ENCODE measurements at regions not wholly inside any gene's neighbourhood (a gene's known extent, or its start where the extent isn't known, plus 50 kb on each side); places are given as distances from the start of the nearest gene placed in this dataset.

DNA sequence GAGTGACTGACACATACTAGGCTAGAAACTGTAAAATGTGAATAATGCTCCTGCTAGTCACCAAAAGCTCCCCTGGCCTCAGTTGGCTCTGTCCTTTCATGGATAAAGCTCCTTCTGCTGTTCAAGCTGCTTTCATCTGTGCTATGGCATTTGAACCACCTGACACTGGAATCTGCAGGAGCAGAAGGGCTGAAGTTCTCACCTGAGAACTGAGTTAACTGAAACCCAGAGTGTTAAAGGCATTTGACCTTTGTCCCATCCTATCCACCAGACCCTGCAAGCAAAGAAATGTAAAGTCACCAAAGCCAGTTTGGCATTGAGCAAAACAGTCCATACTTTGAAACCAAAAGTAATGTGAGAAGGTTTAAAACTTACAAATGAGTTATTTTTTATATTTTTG, 77.7 kb downstream of the BMP2 start:
- Histone ChIP-seq H3K4me1 (ENCODE audit: insufficient read depth, low read length) (no peaks in the 10 kb centered on the region), H3K36me3 (ENCODE audit: insufficient read depth, low read length) (no peaks in the 10 kb centered on the region), H3K4me3 (ENCODE audit: low read length in 2 of 2) (no peak overlapping the region), H3K27ac (ENCODE audit: low read depth, low read length) (no peak overlapping the region), H3K27me3 (ENCODE audit: insufficient read depth, low read length) (no peaks in the 10 kb centered on the region), H3K9me3 (ENCODE audit: control insufficient read depth in 1 of 2, low read length in 2 of 2) (no peaks in the 10 kb centered on the region)
- intact Hi-C loops (cut with micrococcal nuclease) = no loop called here
- DNase-seq = no peak
- peaks cover 0 to 8% (median 2%) of the 10 kb centered on the region in 8 donors for H3K9me3 Mint-ChIP-seq
- H3K27ac Mint-ChIP-seq = no peak overlapping the region
- no peaks in the 10 kb centered on the region for H3K4me1 Mint-ChIP-seq
- POLR2A ChIA-PET (ENCODE audit: partially characterized antibody) = no interaction called here
- H3K36me3 Mint-ChIP-seq = no peaks in the 10 kb centered on the region
- H3K4me3 Mint-ChIP-seq = no peak overlapping the region
- H3K27me3 Mint-ChIP-seq = no peaks in the 10 kb centered on the region
- CTCF ChIA-PET (ENCODE audit: partially characterized antibody) = no interaction called here

DNA sequence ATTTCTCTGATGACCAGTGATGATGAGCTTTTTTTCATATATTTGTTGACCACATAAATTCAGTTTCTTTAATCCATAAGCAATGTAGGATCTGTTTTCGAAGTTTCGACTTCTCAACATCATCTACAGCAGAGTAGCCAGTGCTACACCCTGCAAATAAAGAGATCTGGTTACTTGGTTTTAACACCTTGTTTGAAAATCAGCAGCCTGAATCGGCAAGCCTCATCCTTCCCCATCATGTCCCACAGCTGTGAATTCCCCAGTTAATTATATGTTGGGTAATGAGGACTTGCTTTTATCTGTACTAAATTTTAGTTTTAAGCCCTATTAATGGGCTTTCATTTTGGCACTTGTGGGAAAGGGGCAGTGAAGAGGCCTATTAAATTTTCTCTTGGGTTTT, 80.6 kb downstream of the BMP2 start:
- Histone ChIP-seq H3K4me3 (ENCODE audit: low read length in 2 of 2) (no peak overlapping the region), H3K4me1 (ENCODE audit: insufficient read depth, low read length) (no peaks in the 10 kb centered on the region), H3K9me3 (ENCODE audit: control insufficient read depth in 1 of 2, low read length in 2 of 2) (no peaks in the 10 kb centered on the region), H3K27ac (ENCODE audit: low read depth, low read length) (no peak overlapping the region), H3K27me3 (ENCODE audit: insufficient read depth, low read length) (no peaks in the 10 kb centered on the region), H3K36me3 (ENCODE audit: insufficient read depth, low read length) (no peaks in the 10 kb centered on the region)
- DNase-seq = no peak
- POLR2A ChIA-PET (ENCODE audit: partially characterized antibody) = no interaction called here
- peaks cover 0 to 8% (median 3%) of the 10 kb centered on the region in 8 donors for H3K9me3 Mint-ChIP-seq
- CTCF ChIA-PET (ENCODE audit: partially characterized antibody) = no interaction called here
- intact Hi-C loops (cut with micrococcal nuclease) = no loop called here
- H3K36me3 Mint-ChIP-seq = no peaks in the 10 kb centered on the region
- no peaks in the 10 kb centered on the region for H3K4me1 Mint-ChIP-seq
- H3K27me3 Mint-ChIP-seq = no peaks in the 10 kb centered on the region
- no peak overlapping the region for H3K27ac Mint-ChIP-seq
- no peak overlapping the region for H3K4me3 Mint-ChIP-seq

DNA sequence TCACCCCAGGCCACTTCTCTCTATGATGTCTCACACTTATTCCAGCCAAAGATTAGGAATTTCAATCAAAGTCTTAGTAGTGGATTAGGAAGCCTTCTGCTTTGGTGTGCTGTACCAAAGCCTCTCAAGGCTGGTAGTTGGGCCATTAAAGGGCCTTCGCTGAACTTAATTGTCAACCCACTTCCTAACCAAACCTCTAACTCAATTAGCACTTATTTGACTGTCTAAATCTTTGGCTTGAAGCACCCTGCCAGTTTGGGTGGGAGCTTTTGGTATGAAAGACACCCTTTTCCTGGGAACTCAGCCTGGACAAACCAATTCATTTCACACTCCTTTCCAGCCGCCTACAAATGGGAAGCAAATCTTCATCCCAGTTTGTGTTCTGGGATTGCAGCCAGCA, 81.5 kb downstream of the BMP2 start:
- H3K4me3 ChIP-seq (ENCODE audit: low read length in 2 of 2) = no peak overlapping the region
- H3K27me3 ChIP-seq (ENCODE audit: insufficient read depth, low read length) = no peaks in the 10 kb centered on the region
- no peaks in the 10 kb centered on the region for H3K9me3 ChIP-seq (ENCODE audit: control insufficient read depth in 1 of 2, low read length in 2 of 2)
- no peaks in the 10 kb centered on the region for H3K36me3 Mint-ChIP-seq
- no peak overlapping the region for H3K27ac ChIP-seq (ENCODE audit: low read depth, low read length)
- H3K9me3 Mint-ChIP-seq = peaks cover 0 to 8% (median 3%) of the 10 kb centered on the region in 8 donors
- DNase-seq = peak in 1 of 5 donors; percentile 10
- H3K4me1 Mint-ChIP-seq = no peaks in the 10 kb centered on the region
- H3K4me1 ChIP-seq (ENCODE audit: insufficient read depth, low read length) = no peaks in the 10 kb centered on the region
- H3K27ac Mint-ChIP-seq = no peak overlapping the region
- CTCF ChIA-PET (ENCODE audit: partially characterized antibody) = no interaction called here
- H3K27me3 Mint-ChIP-seq = no peaks in the 10 kb centered on the region
- intact Hi-C loops (cut with micrococcal nuclease) = no loop called here
- no peak overlapping the region for H3K4me3 Mint-ChIP-seq
- POLR2A ChIA-PET (ENCODE audit: partially characterized antibody) = no interaction called here
- H3K36me3 ChIP-seq (ENCODE audit: insufficient read depth, low read length) = no peaks in the 10 kb centered on the region

DNA sequence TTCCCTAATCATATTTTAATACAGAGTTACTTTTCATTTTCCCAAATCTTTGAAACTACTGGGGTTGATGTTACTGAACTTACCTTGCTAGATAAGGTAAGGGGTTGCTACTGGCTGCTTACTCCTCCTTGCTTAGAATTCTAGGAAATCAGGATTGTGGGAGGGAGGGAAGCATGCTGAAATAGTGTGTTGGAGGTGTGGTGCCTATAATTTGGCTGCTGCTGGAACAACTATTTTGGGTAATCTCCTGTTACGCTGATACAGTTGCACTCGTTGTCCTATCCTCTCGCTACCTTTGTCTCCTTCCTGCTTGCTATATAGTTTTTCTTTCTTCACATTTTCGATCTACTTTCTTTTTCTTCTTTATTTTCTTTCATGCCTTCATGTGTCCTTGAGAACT, 83.7 kb downstream of the BMP2 start:
- H3K4me3 Mint-ChIP-seq = no peak overlapping the region
- no peak for DNase-seq
- no peaks in the 10 kb centered on the region for H3K4me1 ChIP-seq (ENCODE audit: insufficient read depth, low read length)
- CTCF ChIA-PET (ENCODE audit: partially characterized antibody) = no interaction called here
- H3K4me3 ChIP-seq (ENCODE audit: low read length in 2 of 2) = no peak overlapping the region
- H3K36me3 ChIP-seq (ENCODE audit: insufficient read depth, low read length) = no peaks in the 10 kb centered on the region
- POLR2A ChIA-PET (ENCODE audit: partially characterized antibody) = no interaction called here
- H3K4me1 Mint-ChIP-seq = no peaks in the 10 kb centered on the region
- H3K27ac ChIP-seq (ENCODE audit: low read depth, low read length) = no peak overlapping the region
- H3K9me3 Mint-ChIP-seq = peaks cover 0 to 10% (median 3%) of the 10 kb centered on the region in 8 donors
- H3K27ac Mint-ChIP-seq = no peak overlapping the region
- H3K9me3 ChIP-seq (ENCODE audit: control insufficient read depth in 1 of 2, low read length in 2 of 2) = no peaks in the 10 kb centered on the region
- no peaks in the 10 kb centered on the region for H3K27me3 ChIP-seq (ENCODE audit: insufficient read depth, low read length)
- intact Hi-C loops (cut with micrococcal nuclease) = no loop called here
- H3K27me3 Mint-ChIP-seq = no peaks in the 10 kb centered on the region
- H3K36me3 Mint-ChIP-seq = no peaks in the 10 kb centered on the region

DNA sequence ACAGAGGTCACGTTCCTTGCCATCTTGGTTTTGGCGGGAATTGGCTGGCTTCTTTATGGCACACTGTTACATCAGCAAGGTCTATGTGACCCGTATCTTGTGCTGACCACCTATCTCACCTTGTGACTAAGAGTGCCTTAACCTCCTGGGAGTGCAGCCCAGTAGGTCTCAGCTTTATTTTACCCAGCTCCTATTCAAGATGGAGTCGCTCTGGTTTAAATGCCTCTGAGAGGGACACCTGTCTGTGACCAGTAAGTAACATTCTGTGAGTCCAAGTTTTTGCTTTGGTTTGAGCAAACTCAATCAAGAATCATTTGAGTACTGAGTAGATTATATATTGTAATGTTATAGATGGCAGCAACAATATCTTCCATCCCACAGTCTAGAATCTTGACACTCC, 85.0 kb downstream of the BMP2 start:
- Mint-ChIP-seq H3K27ac (no peak overlapping the region), H3K36me3 (no peaks in the 10 kb centered on the region), H3K9me3 (peaks cover 0 to 8% (median 3%) of the 10 kb centered on the region in 8 donors), H3K4me1 (no peaks in the 10 kb centered on the region), H3K27me3 (no peaks in the 10 kb centered on the region), H3K4me3 (no peak overlapping the region)
- ChIA-PET CTCF (ENCODE audit: partially characterized antibody) (no interaction called here), POLR2A (ENCODE audit: partially characterized antibody) (no interaction called here)
- Histone ChIP-seq H3K9me3 (ENCODE audit: control insufficient read depth in 1 of 2, low read length in 2 of 2) (no peaks in the 10 kb centered on the region), H3K27ac (ENCODE audit: low read depth, low read length) (no peak overlapping the region), H3K36me3 (ENCODE audit: insufficient read depth, low read length) (no peaks in the 10 kb centered on the region), H3K4me1 (ENCODE audit: insufficient read depth, low read length) (no peaks in the 10 kb centered on the region), H3K27me3 (ENCODE audit: insufficient read depth, low read length) (no peaks in the 10 kb centered on the region), H3K4me3 (ENCODE audit: low read length in 2 of 2) (no peak overlapping the region)
- no peak for DNase-seq
- intact Hi-C loops (cut with micrococcal nuclease) = no loop called here

DNA sequence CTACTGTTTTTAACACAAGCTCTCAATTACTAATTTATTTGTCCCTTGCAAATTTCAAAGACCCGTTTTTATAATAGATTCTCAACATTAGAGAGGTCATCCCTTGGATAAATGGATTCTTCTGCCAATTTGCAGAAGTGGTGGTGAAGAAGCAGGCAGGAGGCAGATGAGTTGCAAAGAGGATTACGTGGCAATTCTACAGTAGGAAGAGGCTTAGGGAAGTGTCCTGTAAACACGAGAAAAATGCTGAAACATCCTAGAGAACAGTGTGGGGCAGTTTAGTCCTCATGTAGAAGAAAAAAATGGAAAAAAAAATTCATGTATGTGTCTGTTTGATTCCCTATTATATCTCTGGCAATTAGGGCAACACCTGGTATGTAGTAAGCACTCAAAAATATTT, 87.6 kb downstream of the BMP2 start:
- CTCF ChIA-PET (ENCODE audit: partially characterized antibody) = no interaction called here
- POLR2A ChIA-PET (ENCODE audit: partially characterized antibody) = no interaction called here

DNA sequence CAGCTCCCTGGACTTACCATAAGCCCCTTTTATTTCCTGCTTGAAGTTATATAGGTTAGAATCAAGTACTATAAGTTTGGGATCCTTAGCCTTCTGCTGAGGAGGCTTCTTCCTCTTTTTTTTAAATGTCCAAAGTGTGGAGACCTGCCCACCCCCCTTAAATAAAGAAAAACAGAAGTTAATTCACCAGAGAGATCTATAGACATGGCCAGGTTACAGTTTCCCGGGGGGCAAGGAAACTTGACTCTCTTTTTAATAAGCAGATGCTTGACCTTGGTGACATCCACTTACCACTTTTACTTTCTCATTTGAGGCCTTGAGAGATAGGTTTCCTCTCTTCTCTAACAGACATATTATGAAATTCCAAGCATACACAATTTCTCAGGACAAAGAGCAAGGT, 88.3 kb downstream of the BMP2 start:
- no peaks in the 10 kb centered on the region for H3K36me3 ChIP-seq (ENCODE audit: insufficient read depth, low read length)
- no peak overlapping the region for H3K4me3 ChIP-seq (ENCODE audit: low read length in 2 of 2)
- H3K27me3 ChIP-seq (ENCODE audit: insufficient read depth, low read length) = no peaks in the 10 kb centered on the region
- no peak overlapping the region for H3K27ac ChIP-seq (ENCODE audit: low read depth, low read length)
- no peaks in the 10 kb centered on the region for H3K9me3 ChIP-seq (ENCODE audit: control insufficient read depth in 1 of 2, low read length in 2 of 2)
- no peak for DNase-seq
- H3K4me3 Mint-ChIP-seq = no peak overlapping the region
- H3K4me1 ChIP-seq (ENCODE audit: insufficient read depth, low read length) = no peaks in the 10 kb centered on the region
- intact Hi-C loops (cut with micrococcal nuclease) = no loop called here
- no peaks in the 10 kb centered on the region for H3K36me3 Mint-ChIP-seq
- H3K9me3 Mint-ChIP-seq = peaks cover 0 to 8% (median 4%) of the 10 kb centered on the region in 8 donors
- CTCF ChIA-PET (ENCODE audit: partially characterized antibody) = no interaction called here
- no peak overlapping the region for H3K27ac Mint-ChIP-seq
- no peaks in the 10 kb centered on the region for H3K27me3 Mint-ChIP-seq
- no peaks in the 10 kb centered on the region for H3K4me1 Mint-ChIP-seq
- POLR2A ChIA-PET (ENCODE audit: partially characterized antibody) = no interaction called here

More for the DNA sequence above, 87.6 kb downstream of the BMP2 start:
- Mint-ChIP-seq H3K4me1 (no peaks in the 10 kb centered on the region), H3K4me3 (no peak overlapping the region), H3K36me3 (no peaks in the 10 kb centered on the region), H3K27me3 (no peaks in the 10 kb centered on the region), H3K9me3 (peaks cover 0 to 8% (median 4%) of the 10 kb centered on the region in 8 donors), H3K27ac (no peak overlapping the region)
- Histone ChIP-seq H3K27ac (ENCODE audit: low read depth, low read length) (no peak overlapping the region), H3K4me1 (ENCODE audit: insufficient read depth, low read length) (no peaks in the 10 kb centered on the region), H3K27me3 (ENCODE audit: insufficient read depth, low read length) (no peaks in the 10 kb centered on the region), H3K36me3 (ENCODE audit: insufficient read depth, low read length) (no peaks in the 10 kb centered on the region), H3K4me3 (ENCODE audit: low read length in 2 of 2) (no peak overlapping the region), H3K9me3 (ENCODE audit: control insufficient read depth in 1 of 2, low read length in 2 of 2) (no peaks in the 10 kb centered on the region)
- intact Hi-C loops (cut with micrococcal nuclease) = no loop called here
- DNase-seq = no peak

DNA sequence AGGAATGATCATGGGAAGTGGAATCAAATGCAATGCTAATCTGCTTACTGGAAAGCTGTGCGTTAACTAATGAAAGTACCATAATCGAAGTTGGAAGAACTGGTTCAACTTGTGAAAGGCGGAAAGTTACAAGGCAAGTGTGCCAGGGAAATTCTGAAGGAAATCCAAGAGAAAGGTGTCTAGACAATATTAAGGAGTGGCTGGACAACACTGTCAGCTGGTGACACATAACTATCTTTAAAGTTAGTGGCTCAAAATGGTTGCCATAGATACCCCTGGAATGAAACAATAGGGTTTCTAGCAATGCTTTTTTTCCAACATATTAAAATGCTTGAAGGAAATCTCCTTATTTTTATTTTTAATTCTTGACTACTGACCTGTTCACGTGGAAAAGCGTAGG, 90.4 kb downstream of the BMP2 start:
- POLR2A ChIA-PET (ENCODE audit: partially characterized antibody) = no interaction called here
- DNase-seq = no peak

More for the DNA sequence above, 90.4 kb downstream of the BMP2 start:
- no peak overlapping the region for H3K4me3 ChIP-seq (ENCODE audit: low read length in 2 of 2)
- H3K27ac ChIP-seq (ENCODE audit: low read depth, low read length) = no peak overlapping the region
- H3K9me3 ChIP-seq (ENCODE audit: control insufficient read depth in 1 of 2, low read length in 2 of 2) = no peaks in the 10 kb centered on the region
- intact Hi-C loops (cut with micrococcal nuclease) = no loop called here
- Mint-ChIP-seq H3K27me3 (no peaks in the 10 kb centered on the region), H3K36me3 (no peaks in the 10 kb centered on the region), H3K4me3 (no peak overlapping the region), H3K9me3 (peaks cover 0 to 4% (median 2%) of the 10 kb centered on the region in 8 donors), H3K4me1 (no peaks in the 10 kb centered on the region), H3K27ac (no peak overlapping the region)
- no peaks in the 10 kb centered on the region for H3K36me3 ChIP-seq (ENCODE audit: insufficient read depth, low read length)
- no peaks in the 10 kb centered on the region for H3K4me1 ChIP-seq (ENCODE audit: insufficient read depth, low read length)
- CTCF ChIA-PET (ENCODE audit: partially characterized antibody) = no interaction called here
- H3K27me3 ChIP-seq (ENCODE audit: insufficient read depth, low read length) = no peaks in the 10 kb centered on the region
